ENCODE measurements at regions not wholly inside any gene's neighbourhood (a gene's known extent, or its start where the extent isn't known, plus 50 kb on each side); places are given as distances from the start of the nearest gene placed in this dataset.

GRCh38 chr9:108178318-108178717, 677.5 kb downstream of the ACTL7B start:
- TF ChIP-seq EZH2 (IDR thresholded peaks at IDR 0.05; ENCODE audit: borderline replicate concordance, low read length) (no peak), CTCF (conservative IDR thresholded peaks at IDR 0.05 in 1 of 2, IDR thresholded peaks at IDR 0.05 in 1 of 2; ENCODE audit: extremely low read depth in 1 of 2, insufficient read depth in 1 of 2, low read depth in 1 of 2, low read length in 2 of 2) (no peak)
